NOMO-1 (cell line): ENCODE measurements at regions not wholly inside any gene's neighbourhood (a gene's known extent, or its start where the extent isn't known, plus 50 kb on each side); places are given as distances from the start of the nearest gene placed in this dataset.
A peak's percentile ranks its signal among the peaks of the same experiment; 100 is the strongest.
"Not testable (repeated sequence)": the region's sequence is repeated elsewhere in the genome, so short reads cannot be mapped to it uniquely, and the experiment has no call there.

ENCODE experiments used
- DNase-seq, 2 experiments: peaks; one replicate each; lab custom pipeline; 2025; ENCODE audit not compliant: unreplicated experiment in 2 of 2; lab: John Stamatoyannopoulos, UW

- DNase-seq: no peak
Observed at GRCh38 chr6:135644394-135644793, 146.9 kb upstream of the AHI1 start.

GRCh38 chr6:135647521-135647920 lies 150.0 kb upstream of the AHI1 start:
- no peak for DNase-seq

GRCh38 chr6:135651964-135652755 lies 154.6 kb upstream of the AHI1 start:
- DNase-seq: peak; percentile 34 to 70

DNA sequence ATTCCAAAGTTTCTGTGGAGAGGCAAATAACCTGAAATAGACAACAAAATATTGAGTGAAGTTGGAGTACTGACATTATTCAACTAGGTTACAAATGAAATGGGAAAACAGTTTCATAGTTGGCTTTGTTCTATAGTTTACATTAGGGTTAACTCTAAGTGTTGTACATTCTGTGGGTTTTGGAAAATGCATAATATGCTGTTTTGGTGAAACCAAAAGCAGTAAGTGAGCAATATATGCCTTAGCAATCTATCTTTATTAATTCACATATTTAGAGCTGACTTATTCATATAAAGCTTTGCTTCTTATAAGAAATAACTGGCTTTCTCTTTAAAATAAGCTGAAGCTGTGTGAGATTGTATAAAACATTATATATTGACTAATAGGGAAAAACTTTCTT lies 157.5 kb upstream of the AHI1 start:
- DNase-seq: no peak

GRCh38 chr6:135657207-135657606 lies 159.7 kb upstream of the AHI1 start:
- DNase-seq: no peak

GRCh38 chr6:135658481-135658880 lies 160.9 kb upstream of the AHI1 start:
- no peak for DNase-seq

GRCh38 chr6:135658916-135659315 lies 161.4 kb upstream of the AHI1 start:
- DNase-seq: no peak

DNA sequence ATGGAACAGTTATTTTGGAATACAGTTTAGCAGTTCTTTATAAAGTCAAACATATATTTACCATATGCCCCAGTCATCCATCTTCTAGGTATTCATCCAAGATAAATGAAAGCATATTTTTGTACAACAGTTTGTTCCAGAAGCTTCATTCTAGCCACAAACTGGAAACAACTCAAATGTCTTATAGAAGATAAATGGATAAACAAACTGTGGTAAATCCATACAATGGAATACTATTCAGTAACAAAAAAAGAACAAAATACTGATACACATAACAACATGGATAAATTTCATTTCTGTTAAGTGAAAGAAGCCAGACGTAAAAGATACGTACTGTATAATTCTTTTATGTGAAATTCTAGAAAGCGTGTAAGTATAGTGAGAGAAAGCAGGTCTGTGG lies 167.0 kb upstream of the AHI1 start:
- DNase-seq: no peak

GRCh38 chr6:135665935-135666334 lies 168.4 kb upstream of the AHI1 start:
- DNase-seq: no peak

- no peak for DNase-seq
Observed at GRCh38 chr6:135667691-135668455, 170.3 kb upstream of the AHI1 start.

DNA sequence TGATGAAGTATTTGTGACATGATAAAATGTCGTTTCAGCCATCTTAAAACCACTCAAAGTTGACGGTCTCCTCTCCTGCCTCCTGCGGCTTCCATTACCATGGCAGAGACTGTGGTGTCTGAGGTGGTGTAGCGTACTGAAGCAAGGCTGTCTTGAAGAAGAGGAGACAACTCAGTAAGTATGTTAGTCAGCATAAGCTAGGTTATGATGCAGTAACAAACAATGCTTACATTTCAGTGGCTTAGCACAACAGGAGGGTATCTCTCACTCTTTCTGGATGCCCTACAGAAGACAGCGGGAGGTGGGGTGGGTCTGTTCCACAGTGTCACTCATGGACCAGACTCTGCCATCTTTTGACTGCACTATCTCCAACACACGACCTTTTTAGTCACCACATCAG lies 174.7 kb upstream of the AHI1 start:
- DNase-seq: no peak

DNA sequence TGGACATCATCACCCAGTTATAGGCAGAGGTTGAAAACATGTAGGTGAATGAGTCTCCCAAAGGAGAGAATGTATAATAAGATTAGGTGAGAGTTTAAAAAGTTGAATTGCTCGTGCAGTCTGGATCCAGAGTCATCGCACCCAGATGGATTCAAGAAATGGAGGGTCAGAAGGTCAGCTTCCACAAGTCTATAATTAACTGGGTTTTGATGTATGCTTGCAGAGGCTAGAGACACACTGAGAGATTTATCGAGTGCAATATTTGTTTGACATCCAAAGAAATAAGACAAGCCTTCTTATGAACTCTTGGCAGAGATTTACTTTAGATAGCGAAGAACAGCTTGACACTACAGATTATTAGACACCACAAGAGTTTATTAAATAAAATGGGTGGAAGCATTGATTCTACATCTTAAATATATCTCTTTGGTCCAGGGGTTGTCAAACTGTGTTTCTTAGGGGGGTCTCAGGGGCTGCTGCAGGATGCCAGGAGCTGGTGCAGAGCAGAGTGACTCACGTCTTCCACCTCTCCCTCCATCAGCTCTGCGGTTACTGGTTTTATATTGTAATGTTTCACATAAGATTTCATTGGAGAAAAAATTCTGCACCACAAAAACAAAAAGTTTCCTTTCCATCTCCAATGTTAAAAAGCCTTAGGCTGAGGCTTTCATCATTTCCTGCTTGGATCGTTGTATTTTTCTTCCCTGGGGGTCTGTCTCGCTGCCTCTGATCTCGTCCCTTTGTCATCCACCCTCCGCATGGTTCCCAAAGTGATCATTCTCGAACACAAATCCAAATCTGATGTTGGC lies 176.2 kb upstream of the AHI1 start:
- no peak for DNase-seq

GRCh38 chr6:135675026-135675425 lies 176.5 kb upstream of the PDE7B start:
- DNase-seq: no peak

DNA sequence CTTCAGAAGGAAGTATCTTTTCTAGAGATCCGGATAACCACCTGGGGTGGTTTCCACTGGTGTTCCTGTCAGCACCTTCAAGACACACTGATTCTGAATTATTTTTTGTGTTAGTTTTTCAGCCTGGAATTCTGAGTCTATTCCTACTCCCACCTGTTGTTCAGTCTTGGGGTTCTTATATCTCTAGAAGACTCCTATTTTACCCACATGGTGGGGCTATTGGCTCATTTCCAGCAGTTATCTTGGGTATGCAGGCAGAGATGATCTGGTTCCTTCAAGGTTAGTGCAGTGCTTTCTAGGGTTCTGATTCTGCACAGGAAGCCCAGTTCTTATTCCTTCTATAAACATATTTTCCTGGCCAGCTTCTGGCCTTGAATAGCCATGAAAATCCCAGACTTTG lies 175.6 kb upstream of the PDE7B start:
- DNase-seq: peak in 1 of 2 experiments; percentile 40

DNA sequence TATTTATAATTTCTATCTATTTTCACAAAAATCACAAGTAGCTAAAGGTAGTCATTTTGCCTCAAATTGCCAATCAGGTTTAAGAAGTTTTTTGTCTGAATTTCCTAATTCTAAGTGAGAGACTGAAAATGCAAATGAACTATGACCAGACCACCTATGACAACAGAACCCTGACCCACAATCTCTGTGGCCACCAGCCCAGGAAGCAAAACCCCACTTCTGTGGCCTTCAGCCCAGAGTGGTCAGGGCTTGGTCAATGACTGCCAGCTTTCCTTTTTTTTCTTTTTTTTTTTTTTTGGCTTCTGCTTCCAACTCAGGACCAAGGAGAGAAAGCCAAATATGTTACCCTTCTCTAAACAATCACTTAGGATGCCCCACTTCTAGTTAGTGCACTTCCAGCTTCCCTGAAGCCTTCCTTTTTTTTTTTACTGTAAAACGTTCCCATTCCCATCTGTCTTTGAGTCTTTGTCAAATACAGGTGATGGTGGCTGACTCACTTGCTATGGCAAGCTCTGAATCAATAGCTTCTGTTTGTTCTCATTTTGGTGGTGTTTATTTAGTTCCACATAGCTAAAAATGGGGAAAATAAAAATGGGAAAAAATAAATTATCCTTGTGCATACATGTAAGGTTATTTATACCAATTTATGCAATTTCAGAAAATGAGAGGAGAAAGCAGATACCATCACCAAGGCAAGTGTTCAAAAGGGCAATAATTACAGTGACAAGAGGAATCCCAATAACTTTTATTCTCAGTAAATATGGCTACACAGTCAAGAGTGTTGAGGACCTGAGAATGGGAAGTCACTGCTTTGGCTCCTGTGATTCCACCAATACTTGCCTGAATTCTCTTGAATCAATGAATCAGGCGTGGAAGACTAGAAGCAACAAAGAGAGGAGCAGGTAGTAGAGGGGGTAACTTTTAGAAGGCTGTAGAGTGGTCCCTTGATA lies 170.3 kb upstream of the PDE7B start:
- DNase-seq: no peak

DNA sequence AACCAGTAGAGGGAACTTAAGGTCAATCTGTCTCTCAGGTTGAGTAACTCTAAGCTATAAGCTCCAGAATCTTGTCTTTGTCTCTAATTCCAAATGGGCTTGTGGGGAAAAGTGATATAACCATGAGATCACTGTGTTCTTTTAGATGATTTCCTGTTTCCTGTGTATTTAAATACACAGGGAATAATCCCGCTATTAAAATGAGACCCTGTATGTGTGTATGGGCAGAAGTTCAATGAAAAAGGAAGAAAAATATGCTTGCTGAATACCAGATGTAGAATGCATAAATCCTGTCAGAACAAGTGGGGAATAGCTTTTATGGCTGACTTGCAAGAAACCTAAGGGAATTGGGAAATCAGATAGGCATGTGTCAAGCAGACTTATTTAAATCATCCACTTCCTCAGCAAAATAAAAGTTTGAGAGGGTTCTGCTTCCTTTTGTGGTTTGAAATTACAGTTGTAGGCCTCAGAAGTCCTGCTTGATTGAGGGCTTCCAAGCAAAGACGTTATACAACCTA lies 164.7 kb upstream of the PDE7B start:
- DNase-seq: peak; percentile 70 to 88

DNA sequence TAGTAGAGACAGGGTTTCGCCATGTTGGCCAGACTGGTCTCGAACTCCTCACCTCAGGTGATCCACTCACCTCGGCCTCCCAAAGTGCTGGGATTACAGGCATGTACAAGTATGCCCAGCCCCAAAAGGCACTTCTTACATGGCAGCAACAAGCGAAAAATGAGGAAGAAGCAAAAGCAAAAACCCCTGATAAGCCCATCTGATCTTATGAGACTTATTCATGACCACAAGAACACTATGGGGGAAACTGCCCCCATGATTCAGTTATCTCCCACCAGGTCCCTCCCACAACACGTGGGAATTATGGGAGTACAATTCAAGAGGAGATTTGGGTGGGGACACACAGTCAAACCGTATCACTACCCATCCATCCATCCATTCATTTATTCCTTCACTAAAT lies 163.0 kb upstream of the PDE7B start:
- not testable (repeated sequence) for DNase-seq

DNA sequence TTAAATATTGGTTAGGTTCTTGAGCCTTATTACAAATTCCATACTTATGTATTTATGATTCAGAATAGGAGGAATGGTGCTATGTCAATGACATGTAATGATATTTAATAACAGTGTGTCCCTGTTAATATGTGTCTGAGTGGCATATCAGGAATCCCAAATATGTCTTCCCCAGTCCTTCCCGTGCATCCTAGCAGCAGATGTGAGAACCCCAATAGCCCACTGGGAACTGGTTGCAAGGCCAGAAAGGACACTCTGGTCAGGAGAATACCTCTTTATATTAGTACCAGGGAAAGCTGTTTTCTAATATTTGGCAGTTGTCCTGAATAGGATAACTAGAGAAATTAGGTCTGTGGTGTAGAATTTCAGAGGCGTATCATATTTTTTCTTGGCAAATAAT lies 159.1 kb upstream of the PDE7B start:
- no peak for DNase-seq

- DNase-seq: no peak
Observed at GRCh38 chr6:135693811-135694370, 157.6 kb upstream of the PDE7B start.

- DNase-seq: no peak
Observed at GRCh38 chr6:135699705-135700104, 151.8 kb upstream of the PDE7B start.
